Body of pancreas (tissue), 4 donors: ENCODE measurements at regions not wholly inside any gene's neighbourhood (a gene's known extent, or its start where the extent isn't known, plus 50 kb on each side); places are given as distances from the start of the nearest gene placed in this dataset.

Experiments used
- CTCF ChIP-seq, 7 experiments: fragments of 450-650 bp in 4 of 7; fragments of 200-600 bp in 3 of 7; sonication (generic) in 3 of 7; IDR thresholded peaks; one replicate each; pipeline ENCODE4 v1.5.1; 2016 to 2019; ENCODE audit warnings: antibody characterized with exemption in 7 of 7
- POLR2A ChIP-seq, 3 donors: fragments of 450-650 bp; IDR thresholded peaks; one replicate each; pipeline ENCODE4 v1.6.1; 2016; ENCODE audit warnings: antibody characterized with exemption in 3 of 3, mild to moderate bottlenecking in 2 of 3

GRCh38 chr17:13154398-13154797 lies 136.6 kb upstream of the ELAC2 start:
- no peak for TF ChIP-seq POLR2A (IDR thresholded peaks at IDR 0.05)
- TF ChIP-seq CTCF (IDR thresholded peaks at IDR 0.05), result no peak
